H1 (cell line): ENCODE measurements at regions not wholly inside any gene's neighbourhood (a gene's known extent, or its start where the extent isn't known, plus 50 kb on each side); places are given as distances from the start of the nearest gene placed in this dataset.

Source experiments
- CEBPB ChIP-seq: IDR thresholded peaks from 2 replicates; pipeline ENCODE4 v1.6.1; 2012; ENCODE audit warnings: low read depth, low read length
- GTF2F1 ChIP-seq: IDR thresholded peaks from 2 replicates; pipeline ENCODE4 v1.6.1; 2012; ENCODE audit warnings: low read depth, low read length, improper control_type of control experiment, borderline replicate concordance
- RFX5 ChIP-seq: IDR thresholded peaks from 2 replicates; pipeline ENCODE4 v1.6.1; 2011; ENCODE audit warnings: low read depth, low read length, improper control_type of control experiment, borderline replicate concordance
- ZNF274 ChIP-seq: IDR thresholded peaks from 2 replicates; pipeline ENCODE4 v1.7.0; 2012; ENCODE audit warnings: low read length, borderline replicate concordance; ENCODE audit errors: extremely low read depth

GRCh38 chr4:72715299-72715698 lies 146.3 kb upstream of the ADAMTS3 start (continued):
- TF ChIP-seq CEBPB (no peak), ZNF274 (no peak), GTF2F1 (no peak), RFX5 (no peak)
